DND-41 (cell line): ENCODE measurements at regions not wholly inside any gene's neighbourhood (a gene's known extent, or its start where the extent isn't known, plus 50 kb on each side); places are given as distances from the start of the nearest gene placed in this dataset.

Experiments
- CTCF ChIP-seq: IDR thresholded peaks from 2 replicates; pipeline ENCODE4 v1.5.1; 2012; ENCODE audit warnings: borderline replicate concordance, low read length, moderate library complexity, mild to moderate bottlenecking; ENCODE audit not compliant: poor library complexity, severe bottlenecking; ENCODE audit errors: extremely low read depth
- EZH2 ChIP-seq: IDR thresholded peaks from 3 replicates; pipeline ENCODE4 v1.6.1; 2012; ENCODE audit warnings: borderline replicate concordance, low read depth, mild to moderate bottlenecking, moderate library complexity, low read length, inconsistent platforms; ENCODE audit not compliant: severe bottlenecking

GRCh38 chr13:77479326-77479725 lies 56.2 kb upstream of the SCEL start:
- TF ChIP-seq CTCF (no peak), EZH2 (no peak)
